ENCODE measurements at regions not wholly inside any gene's neighbourhood (a gene's known extent, or its start where the extent isn't known, plus 50 kb on each side); places are given as distances from the start of the nearest gene placed in this dataset.
"Not testable (repeated sequence)": the region's sequence is repeated elsewhere in the genome, so short reads cannot be mapped to it uniquely, and the experiment has no call there.

- DNase-seq (peak; percentile 34), ATAC-seq (no peak)
Measured at GRCh38 chrX:155819966-155820491, 61.1 kb upstream of the VAMP7 start.

GRCh38 chrX:155819525-155819924 lies 61.6 kb upstream of the VAMP7 start:
- no peak for ATAC-seq
- DNase-seq: no peak

GRCh38 chrX:155814391-155814790 lies 66.8 kb upstream of the VAMP7 start:
- DNase-seq, ATAC-seq: not testable (repeated sequence)

- no peak for DNase-seq
- ATAC-seq: no peak
Measured at GRCh38 chrX:155779831-155780230, 101.3 kb upstream of the VAMP7 start.

- DNase-seq: no peak
- no peak for ATAC-seq
Measured at GRCh38 chrX:155778844-155779553, 102.1 kb upstream of the VAMP7 start.

GRCh38 chrX:155774387-155774786 lies 106.8 kb upstream of the VAMP7 start:
- ATAC-seq: no peak
- no peak for DNase-seq

GRCh38 chrX:155767876-155768769 lies 113.0 kb upstream of the VAMP7 start:
- DNase-seq: no peak
- no peak for ATAC-seq

- DNase-seq (peak; percentile 4), ATAC-seq (no peak)
Measured at GRCh38 chrX:155767051-155767875, 113.9 kb upstream of the VAMP7 start.

GRCh38 chrX:155766321-155766720 lies 114.8 kb upstream of the VAMP7 start:
- no peak for ATAC-seq
- no peak for DNase-seq

- DNase-seq: no peak
- no peak for ATAC-seq
Measured at GRCh38 chrX:155761185-155761584, 120.0 kb upstream of the VAMP7 start.

GRCh38 chrX:155757046-155757759 lies 123.9 kb upstream of the VAMP7 start:
- DNase-seq: no peak
- ATAC-seq: no peak

GRCh38 chrX:155755706-155756337 lies 125.3 kb upstream of the VAMP7 start:
- no peak for DNase-seq
- no peak for ATAC-seq

GRCh38 chrX:155751131-155751530 lies 130.0 kb upstream of the VAMP7 start:
- no peak for ATAC-seq
- no peak for DNase-seq

- DNase-seq (no peak), ATAC-seq (no peak)
Measured at GRCh38 chrX:155747520-155747919, 133.6 kb upstream of the VAMP7 start.

- DNase-seq (no peak), ATAC-seq (no peak)
Measured at GRCh38 chrX:155745792-155746191, 133.0 kb upstream of the TMLHE start.

GRCh38 chrX:155744534-155744933 lies 131.8 kb upstream of the TMLHE start:
- no peak for DNase-seq
- no peak for ATAC-seq

GRCh38 chrX:155728335-155728734 lies 115.6 kb upstream of the TMLHE start:
- ATAC-seq, DNase-seq: not testable (repeated sequence)

GRCh38 chrX:155718972-155719586 lies 106.3 kb upstream of the TMLHE start:
- no peak for ATAC-seq
- DNase-seq: no peak

GRCh38 chrX:155715141-155715540 lies 102.4 kb upstream of the TMLHE start:
- ATAC-seq (no peak), DNase-seq (no peak)

GRCh38 chrX:155695419-155695818 lies 82.7 kb upstream of the TMLHE start:
- DNase-seq (no peak), ATAC-seq (no peak)

- ATAC-seq (no peak), DNase-seq (no peak)
Measured at GRCh38 chrX:155694649-155695048, 81.9 kb upstream of the TMLHE start.
